ENCODE measurements at regions not wholly inside any gene's neighbourhood (a gene's known extent, or its start where the extent isn't known, plus 50 kb on each side); places are given as distances from the start of the nearest gene placed in this dataset.
A peak's percentile ranks its signal among the peaks of the same experiment; 100 is the strongest.

- no peak overlapping the region for H3K27ac ChIP-seq (ENCODE audit: low read depth, low read length)
- FAIRE-seq (no peak), DNase-seq (ENCODE audit: low read depth) (peak; percentile 68)
- H3K79me2 ChIP-seq (ENCODE audit: insufficient read depth, low read length), result no peaks in the 10 kb centered on the region
- H2AFZ ChIP-seq (ENCODE audit: low read depth, low read length), result no peak overlapping the region
- H3K4me3 Mint-ChIP-seq (ENCODE audit: unreplicated experiment), result no peak overlapping the region
- no peak overlapping the region for H3K27ac Mint-ChIP-seq (ENCODE audit: unreplicated experiment)
- H3K4me3 ChIP-seq (ENCODE audit: insufficient read depth, low read depth, low read length), result no peak overlapping the region
- TF ChIP-seq CTCF (IDR thresholded peaks at IDR 0.05; ENCODE audit: insufficient read depth, low read depth, low read length), result no peak
- TF ChIP-seq EZH2 (IDR thresholded peaks at IDR 0.05; ENCODE audit: insufficient read depth, low read length), result no peak
- no peaks in the 10 kb centered on the region for H3K36me3 ChIP-seq (ENCODE audit: insufficient read depth, low read length)
- H3K9me3 Mint-ChIP-seq (ENCODE audit: unreplicated experiment), result no peaks in the 10 kb centered on the region
- H3K27me3 Mint-ChIP-seq (ENCODE audit: low read depth, unreplicated experiment), result no peaks in the 10 kb centered on the region
- peak overlapping the region; percentile 7 for H3K4me2 ChIP-seq (ENCODE audit: low read length)
- H3K36me3 Mint-ChIP-seq (ENCODE audit: low read depth, unreplicated experiment), result no peaks in the 10 kb centered on the region
- peaks cover 9% of the 10 kb centered on the region for H3K4me1 Mint-ChIP-seq (ENCODE audit: low read depth, unreplicated experiment)
- no peaks in the 10 kb centered on the region for H3K9me3 ChIP-seq (ENCODE audit: insufficient read depth, low read depth, low read length)
- no peak overlapping the region for H3K9ac ChIP-seq (ENCODE audit: low read length)
- H3K4me1 ChIP-seq (ENCODE audit: insufficient read depth, low read length), result peaks cover 7% of the 10 kb centered on the region
- H3K27me3 ChIP-seq (ENCODE audit: insufficient read depth, low read length), result no peaks in the 10 kb centered on the region
- H4K20me1 ChIP-seq (ENCODE audit: insufficient read depth, low read length), result no peaks in the 10 kb centered on the region
Observed at GRCh38 chr12:93022603-93023340, 93.7 kb upstream of the EEA1 start.

- H3K9ac ChIP-seq (ENCODE audit: low read length), result no peak overlapping the region
- DNase-seq (ENCODE audit: low read depth), result peak; percentile 48
- peaks cover 7% of the 10 kb centered on the region for H3K4me1 ChIP-seq (ENCODE audit: insufficient read depth, low read length)
- H2AFZ ChIP-seq (ENCODE audit: low read depth, low read length), result no peak overlapping the region
- no peaks in the 10 kb centered on the region for H3K27me3 ChIP-seq (ENCODE audit: insufficient read depth, low read length)
- no peak overlapping the region for H3K4me3 ChIP-seq (ENCODE audit: insufficient read depth, low read depth, low read length)
- FAIRE-seq, result no peak
- TF ChIP-seq CTCF (IDR thresholded peaks at IDR 0.05; ENCODE audit: insufficient read depth, low read depth, low read length) (peak; percentile 51), EZH2 (IDR thresholded peaks at IDR 0.05; ENCODE audit: insufficient read depth, low read length) (no peak)
- no peaks in the 10 kb centered on the region for H3K9me3 ChIP-seq (ENCODE audit: insufficient read depth, low read depth, low read length)
- Mint-ChIP-seq H3K36me3 (ENCODE audit: low read depth, unreplicated experiment) (no peaks in the 10 kb centered on the region), H3K4me3 (ENCODE audit: unreplicated experiment) (no peak overlapping the region), H3K27ac (ENCODE audit: unreplicated experiment) (no peak overlapping the region), H3K4me1 (ENCODE audit: low read depth, unreplicated experiment) (peaks cover 6% of the 10 kb centered on the region), H3K9me3 (ENCODE audit: unreplicated experiment) (no peaks in the 10 kb centered on the region), H3K27me3 (ENCODE audit: low read depth, unreplicated experiment) (no peaks in the 10 kb centered on the region)
- no peak overlapping the region for H3K4me2 ChIP-seq (ENCODE audit: low read length)
- no peaks in the 10 kb centered on the region for H3K79me2 ChIP-seq (ENCODE audit: insufficient read depth, low read length)
- H3K36me3 ChIP-seq (ENCODE audit: insufficient read depth, low read length), result no peaks in the 10 kb centered on the region
- H4K20me1 ChIP-seq (ENCODE audit: insufficient read depth, low read length), result no peaks in the 10 kb centered on the region
- H3K27ac ChIP-seq (ENCODE audit: low read depth, low read length), result no peak overlapping the region
Observed at GRCh38 chr12:93025145-93026103, 96.3 kb upstream of the EEA1 start.

Data from astrocyte (in vitro differentiated cells and primary cell).